ENCODE measurements at regions not wholly inside any gene's neighbourhood (a gene's known extent, or its start where the extent isn't known, plus 50 kb on each side); places are given as distances from the start of the nearest gene placed in this dataset.

GRCh38 chr1:244219149-244219548, 168.1 kb downstream of the ZBTB18 start:
- TF ChIP-seq, protein P1, sequence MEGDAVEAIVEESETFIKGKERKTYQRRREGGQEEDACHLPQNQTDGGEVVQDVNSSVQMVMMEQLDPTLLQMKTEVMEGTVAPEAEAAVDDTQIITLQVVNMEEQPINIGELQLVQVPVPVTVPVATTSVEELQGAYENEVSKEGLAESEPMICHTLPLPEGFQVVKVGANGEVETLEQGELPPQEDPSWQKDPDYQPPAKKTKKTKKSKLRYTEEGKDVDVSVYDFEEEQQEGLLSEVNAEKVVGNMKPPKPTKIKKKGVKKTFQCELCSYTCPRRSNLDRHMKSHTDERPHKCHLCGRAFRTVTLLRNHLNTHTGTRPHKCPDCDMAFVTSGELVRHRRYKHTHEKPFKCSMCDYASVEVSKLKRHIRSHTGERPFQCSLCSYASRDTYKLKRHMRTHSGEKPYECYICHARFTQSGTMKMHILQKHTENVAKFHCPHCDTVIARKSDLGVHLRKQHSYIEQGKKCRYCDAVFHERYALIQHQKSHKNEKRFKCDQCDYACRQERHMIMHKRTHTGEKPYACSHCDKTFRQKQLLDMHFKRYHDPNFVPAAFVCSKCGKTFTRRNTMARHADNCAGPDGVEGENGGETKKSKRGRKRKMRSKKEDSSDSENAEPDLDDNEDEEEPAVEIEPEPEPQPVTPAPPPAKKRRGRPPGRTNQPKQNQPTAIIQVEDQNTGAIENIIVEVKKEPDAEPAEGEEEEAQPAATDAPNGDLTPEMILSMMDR (IDR thresholded peaks at IDR 0.05; ENCODE audit: low read length), result no peak
- TF ChIP-seq EZH2 (IDR thresholded peaks at IDR 0.05; ENCODE audit: borderline replicate concordance, low read length), result no peak
